OCI-LY3 (cell line): ENCODE measurements at regions not wholly inside any gene's neighbourhood (a gene's known extent, or its start where the extent isn't known, plus 50 kb on each side); places are given as distances from the start of the nearest gene placed in this dataset.

Experiments
- CTCF ChIP-seq: fragments of 200-600, 300-600 bp; sonication (generic); IDR thresholded peaks from 2 replicates; pipeline ENCODE4 v1.5.1; 2014; ENCODE audit warnings: antibody characterized with exemption, low read length, low read depth
- EZH2phosphoT487 ChIP-seq: fragments of 200-600 bp; shearing (Covaris generic); IDR thresholded peaks from 2 replicates; pipeline ENCODE4 v1.6.1; 2018; ENCODE audit warnings: antibody characterized with exemption, mixed run types, low read depth

- TF ChIP-seq CTCF (no peak), EZH2phosphoT487 (no peak)
Observed at GRCh38 chr10:44801383-44802327, 109.5 kb upstream of the TMEM72 start.
